Endothelial cell (in vitro differentiated cells): ENCODE measurements at regions not wholly inside any gene's neighbourhood (a gene's known extent, or its start where the extent isn't known, plus 50 kb on each side); places are given as distances from the start of the nearest gene placed in this dataset.

ENCODE experiments used
- DNase-seq: peaks from one replicate; pipeline ENCODE4 v3.0.0; 2021; ENCODE audit warnings: low spot score
- H3K27ac Mint-ChIP-seq: one replicate; pipeline ENCODE4 v1.8.0; 2021; ENCODE audit warnings: mixed read lengths, inconsistent platforms; ENCODE audit not compliant: unreplicated experiment
- H3K27me3 Mint-ChIP-seq: one replicate; pipeline ENCODE4 v1.8.0; 2021; ENCODE audit warnings: mild to moderate bottlenecking, moderate library complexity, mixed read lengths, inconsistent platforms; ENCODE audit not compliant: unreplicated experiment
- H3K36me3 Mint-ChIP-seq: one replicate; pipeline ENCODE4 v1.8.0; 2021; ENCODE audit warnings: mild to moderate bottlenecking, low read depth, mixed read lengths, inconsistent platforms; ENCODE audit not compliant: unreplicated experiment
- H3K4me1 Mint-ChIP-seq: one replicate; pipeline ENCODE4 v1.8.0; 2021; ENCODE audit warnings: mild to moderate bottlenecking, mixed read lengths, inconsistent platforms; ENCODE audit not compliant: unreplicated experiment
- H3K4me3 Mint-ChIP-seq: one replicate; pipeline ENCODE4 v1.8.0; 2021; ENCODE audit warnings: mild to moderate bottlenecking, mixed read lengths, inconsistent platforms; ENCODE audit not compliant: unreplicated experiment
- H3K9me3 Mint-ChIP-seq: one replicate; pipeline ENCODE4 v1.8.0; 2021; ENCODE audit warnings: mixed read lengths, inconsistent platforms; ENCODE audit not compliant: unreplicated experiment
- CTCF ChIP-seq: fragments of 200-600 bp; sonication (generic); IDR thresholded peaks from one replicate; pipeline ENCODE4 v1.5.0; 2021; ENCODE audit warnings: antibody characterized with exemption; ENCODE audit not compliant: unreplicated experiment

- Mint-ChIP-seq H3K4me1 (no peaks in the 10 kb centered on the region), H3K4me3 (no peak overlapping the region), H3K27ac (no peak overlapping the region), H3K36me3 (no peaks in the 10 kb centered on the region), H3K9me3 (no peaks in the 10 kb centered on the region), H3K27me3 (peaks cover 1% of the 10 kb centered on the region)
- no peak for TF ChIP-seq CTCF
- DNase-seq = no peak
These were observed 167.2 kb upstream of the HMCN1 start for GRCh38 chr1:185566995-185567394.

- Mint-ChIP-seq H3K4me3 (no peak overlapping the region), H3K9me3 (no peaks in the 10 kb centered on the region), H3K36me3 (no peaks in the 10 kb centered on the region), H3K27me3 (peaks cover 1% of the 10 kb centered on the region), H3K4me1 (peaks cover 5% of the 10 kb centered on the region), H3K27ac (no peak overlapping the region)
- no peak for TF ChIP-seq CTCF
- no peak for DNase-seq
These were observed 168.9 kb upstream of the HMCN1 start for GRCh38 chr1:185565302-185565701.

- H3K36me3 Mint-ChIP-seq = no peaks in the 10 kb centered on the region
- H3K27ac Mint-ChIP-seq = no peak overlapping the region
- peaks cover 1% of the 10 kb centered on the region for H3K27me3 Mint-ChIP-seq
- TF ChIP-seq CTCF = no peak
- H3K4me1 Mint-ChIP-seq = peaks cover 5% of the 10 kb centered on the region
- no peak for DNase-seq
- H3K4me3 Mint-ChIP-seq = no peak overlapping the region
- no peaks in the 10 kb centered on the region for H3K9me3 Mint-ChIP-seq
These were observed 169.4 kb upstream of the HMCN1 start for GRCh38 chr1:185564816-185565215.

- Mint-ChIP-seq H3K4me1 (peaks cover 5% of the 10 kb centered on the region), H3K36me3 (no peaks in the 10 kb centered on the region), H3K27me3 (peaks cover 1% of the 10 kb centered on the region), H3K9me3 (no peaks in the 10 kb centered on the region), H3K27ac (no peak overlapping the region), H3K4me3 (no peak overlapping the region)
- TF ChIP-seq CTCF = no peak
- DNase-seq = no peak
These were observed 171.5 kb upstream of the HMCN1 start for GRCh38 chr1:185562461-185563359.

GRCh38 chr1:185561629-185562028 lies 172.6 kb upstream of the HMCN1 start:
- no peak for DNase-seq
- H3K27me3 Mint-ChIP-seq = peaks cover 1% of the 10 kb centered on the region
- peaks cover 5% of the 10 kb centered on the region for H3K4me1 Mint-ChIP-seq
- H3K4me3 Mint-ChIP-seq = no peak overlapping the region
- H3K9me3 Mint-ChIP-seq = no peaks in the 10 kb centered on the region
- H3K27ac Mint-ChIP-seq = no peak overlapping the region
- no peaks in the 10 kb centered on the region for H3K36me3 Mint-ChIP-seq
- TF ChIP-seq CTCF = no peak
